ENCODE measurements at regions not wholly inside any gene's neighbourhood (a gene's known extent, or its start where the extent isn't known, plus 50 kb on each side); places are given as distances from the start of the nearest gene placed in this dataset.

- TF ChIP-seq CTCF (IDR thresholded peaks at IDR 0.05), result no peak
- TF ChIP-seq POLR2A (IDR thresholded peaks at IDR 0.05), result no peak
- no peak for TF ChIP-seq POLR2AphosphoS5 (IDR thresholded peaks at IDR 0.05)
Measured at GRCh38 chr3:22378869-22379268, 627.9 kb upstream of the ZNF385D start.
